HepG2 (cell line): ENCODE measurements at regions not wholly inside any gene's neighbourhood (a gene's known extent, or its start where the extent isn't known, plus 50 kb on each side); places are given as distances from the start of the nearest gene placed in this dataset.

Experiments
- ARID2 ChIP-seq: sonication (generic); formaldehyde crosslinking; IDR thresholded peaks from 2 replicates; pipeline ENCODE4 v1.8.1; 2022; ENCODE audit warnings: mild to moderate bottlenecking, missing genetic modification reagents, borderline replicate concordance
- ARID5B ChIP-seq: IDR thresholded peaks from 2 replicates; pipeline ENCODE4 v1.4.0; 2020; ENCODE audit warnings: mild to moderate bottlenecking, missing genetic modification reagents
- ATAD3A ChIP-seq: sonication (generic); formaldehyde crosslinking; IDR thresholded peaks from 2 replicates; pipeline ENCODE4 v1.4.0; 2020; ENCODE audit warnings: missing genetic modification reagents
- BCLAF1 ChIP-seq: fragments of 450-650 bp; IDR thresholded peaks from 2 replicates; pipeline ENCODE4 v1.6.1; 2017; ENCODE audit warnings: mild to moderate bottlenecking
- GABPB1 ChIP-seq: IDR thresholded peaks from 2 replicates; pipeline ENCODE4 v1.6.1; 2016; ENCODE audit warnings: mild to moderate bottlenecking, missing genetic modification reagents, moderate library complexity, missing compliant biosample characterization
- HMG20B ChIP-seq: conservative IDR thresholded peaks from 2 replicates; pipeline ENCODE4 v1.6.1; 2016; ENCODE audit warnings: missing genetic modification reagents, missing compliant biosample characterization
- HNF4A ChIP-seq: sonication (generic); formaldehyde crosslinking; IDR thresholded peaks from 2 replicates; pipeline ENCODE4 v1.4.0; 2020; ENCODE audit warnings: missing genetic modification reagents
- HNRNPH1 ChIP-seq: fragments of 200-400 bp; formaldehyde crosslinking; optimal IDR thresholded peaks from 2 replicates; pipeline ENCODE3; 2017; ENCODE audit warnings: mild to moderate bottlenecking, low read depth, low read length
- MAZ ChIP-seq, 2 experiments: sonication (generic) in 1 of 2; formaldehyde crosslinking in 1 of 2; IDR thresholded peaks; 2 replicates each; pipeline versions ENCODE4 v1.5.0 to v1.6.1; 2012 to 2020; ENCODE audit warnings: low read depth in 2 of 2, mild to moderate bottlenecking in 2 of 2, borderline replicate concordance in 1 of 2, improper control_type of control experiment in 1 of 2, low read length in 1 of 2, missing genetic modification reagents in 1 of 2, moderate library complexity in 1 of 2
- MED1 ChIP-seq: sonication (generic); formaldehyde crosslinking; IDR thresholded peaks from 2 replicates; pipeline ENCODE4 v1.4.0; 2020; ENCODE audit warnings: missing genetic modification reagents
- MTF2 ChIP-seq: sonication (generic); formaldehyde crosslinking; IDR thresholded peaks from 2 replicates; pipeline ENCODE4 v1.5.0; 2020; ENCODE audit warnings: missing genetic modification reagents, borderline replicate concordance
- NFKBIZ ChIP-seq: IDR thresholded peaks from 2 replicates; pipeline ENCODE4 v1.6.1; 2018; ENCODE audit warnings: missing genetic modification reagents, missing compliant biosample characterization
- REPIN1 ChIP-seq: sonication (generic); formaldehyde crosslinking; IDR thresholded peaks from 2 replicates; pipeline ENCODE4 v1.8.0; 2022; ENCODE audit warnings: missing genetic modification reagents, low read depth, mild to moderate bottlenecking, borderline replicate concordance
- SMAD3 ChIP-seq: sonication (generic); formaldehyde crosslinking; IDR thresholded peaks from 2 replicates; pipeline ENCODE4 v1.4.0; 2020; ENCODE audit warnings: missing genetic modification reagents
- SMC3 ChIP-seq: IDR thresholded peaks from 2 replicates; pipeline ENCODE4 v1.6.1; 2011; ENCODE audit warnings: low read length, improper control_type of control experiment
- SRSF9 ChIP-seq: fragments of 200-400 bp; formaldehyde crosslinking; IDR thresholded peaks from 2 replicates; pipeline ENCODE4 v1.6.1; 2018; ENCODE audit warnings: borderline replicate concordance, mild to moderate bottlenecking, low read depth, low read length; ENCODE audit not compliant: insufficient read depth, poor library complexity, severe bottlenecking
- TBX2 ChIP-seq: sonication (generic); formaldehyde crosslinking; IDR thresholded peaks from 2 replicates; pipeline ENCODE4 v1.5.0; 2020; ENCODE audit warnings: missing genetic modification reagents, mild to moderate bottlenecking, borderline replicate concordance
- TFE3 ChIP-seq: IDR thresholded peaks from 2 replicates; pipeline ENCODE4 v1.6.1; 2016
- ZFX ChIP-seq: sonication (generic); formaldehyde crosslinking; IDR thresholded peaks from 2 replicates; pipeline ENCODE4 v1.4.0; 2020; ENCODE audit warnings: mild to moderate bottlenecking, low read depth, missing genetic modification reagents, moderate library complexity
- ZNF121 ChIP-seq: sonication (generic); formaldehyde crosslinking; IDR thresholded peaks from 2 replicates; pipeline ENCODE4 v1.5.0; 2020; ENCODE audit warnings: mild to moderate bottlenecking, missing genetic modification reagents
- ZNF136 ChIP-seq: sonication (generic); formaldehyde crosslinking; IDR thresholded peaks from 2 replicates; pipeline ENCODE4 v1.8.1; 2022; ENCODE audit warnings: low read depth, mild to moderate bottlenecking, moderate library complexity, missing genetic modification reagents
- ZNF282 ChIP-seq: fragments of 450-650 bp; IDR thresholded peaks from 2 replicates; pipeline ENCODE4 v1.6.1; 2018; ENCODE audit not compliant: partially characterized antibody
- ZNF3 ChIP-seq: IDR thresholded peaks from 2 replicates; pipeline ENCODE4 v1.7.0; 2017; ENCODE audit warnings: inconsistent platforms
- ZNF614 ChIP-seq: IDR thresholded peaks from 2 replicates; pipeline ENCODE4 v1.6.1; 2018; ENCODE audit warnings: missing biosample characterization, missing genetic modification reagents, inconsistent platforms, borderline replicate concordance

GRCh38 chrX:41001327-41001726 is 83.9 kb upstream of the USP9X start (continued):
- TF ChIP-seq TFE3 (CRISPR knock-in tag) (0 out of 2 replicates have a peak, but pooled peaks have one; percentile 35), SRSF9 (no peak), NFKBIZ (CRISPR knock-in tag) (no peak), ZNF282 (no peak), ATAD3A (no peak), GABPB1 (CRISPR knock-in tag) (no peak), ZFX (CRISPR knock-in tag) (peak; percentile 25; the same call in 1 of the 2 replicates), ARID2 (CRISPR knock-in tag) (no peak), ZNF3 (no peak), TBX2 (CRISPR knock-in tag) (0 out of 2 replicates have a peak, but pooled peaks have one; percentile 9), HNF4A (peak; percentile 74), REPIN1 (no peak), SMC3 (peak; percentile 55; the same call in 1 of the 2 replicates), SMAD3 (CRISPR knock-in tag) (peak; percentile 30; the same call in 1 of the 2 replicates), MED1 (CRISPR knock-in tag) (peak; percentile 68), ZNF121 (0 out of 2 replicates have a peak, but pooled peaks have one; percentile 46), MAZ (IDR thresholded peaks at IDR 0.05; ENCODE audit: borderline replicate concordance, low read depth, low read length) (no peak), MAZ (CRISPR knock-in tag; IDR thresholded peaks at IDR 0.05; ENCODE audit: low read depth) (no peak), ARID5B (CRISPR knock-in tag) (peak; percentile 53; the same call in 1 of the 2 replicates), ZNF614 (CRISPR knock-in tag) (no peak; the same call in 1 of the 2 replicates), MTF2 (no peak), ZNF136 (CRISPR knock-in tag) (no peak), HNRNPH1 (no peak), HMG20B (CRISPR knock-in tag) (no peak), BCLAF1 (no peak)
